HepG2 (cell line): ENCODE measurements at regions not wholly inside any gene's neighbourhood (a gene's known extent, or its start where the extent isn't known, plus 50 kb on each side); places are given as distances from the start of the nearest gene placed in this dataset.

Source experiments
- CTCF ChIP-seq: sonication (generic); formaldehyde crosslinking; IDR thresholded peaks from 2 replicates; pipeline ENCODE4 v1.5.0; 2020; ENCODE audit warnings: mild to moderate bottlenecking, missing genetic modification reagents, moderate library complexity
- FOXJ3 ChIP-seq: sonication (generic); formaldehyde crosslinking; IDR thresholded peaks from 2 replicates; pipeline ENCODE4 v1.4.0; 2020; ENCODE audit warnings: missing genetic modification reagents, mild to moderate bottlenecking, borderline replicate concordance
- GATAD2A ChIP-seq: IDR thresholded peaks from 2 replicates; pipeline ENCODE4 v1.6.1; 2016
- MTA3 ChIP-seq: sonication (generic); formaldehyde crosslinking; IDR thresholded peaks from 2 replicates; pipeline ENCODE4 v1.4.0; 2020; ENCODE audit warnings: missing genetic modification reagents
- NCOA2 ChIP-seq: sonication (generic); formaldehyde crosslinking; IDR thresholded peaks from 2 replicates; pipeline ENCODE4 v1.8.0; 2022; ENCODE audit warnings: inconsistent platforms
- NFIC ChIP-seq: IDR thresholded peaks from 2 replicates; pipeline ENCODE4 v1.6.1; 2012; ENCODE audit warnings: mild to moderate bottlenecking, low read length, inconsistent platforms
- SIN3A ChIP-seq: IDR thresholded peaks from 2 replicates; pipeline ENCODE4 v1.6.1; 2011; ENCODE audit warnings: low read depth, mild to moderate bottlenecking, control low read depth, low read length, borderline replicate concordance
- ZBTB44 ChIP-seq: sonication (generic); formaldehyde crosslinking; IDR thresholded peaks from 2 replicates; pipeline ENCODE4 v1.4.0; 2020; ENCODE audit warnings: missing genetic modification reagents
- ZNF251 ChIP-seq: sonication (generic); formaldehyde crosslinking; IDR thresholded peaks from 2 replicates; pipeline ENCODE4 v1.9.0; 2021; ENCODE audit warnings: mild to moderate bottlenecking, missing genetic modification reagents
- ZNF691 ChIP-seq: sonication (generic); formaldehyde crosslinking; IDR thresholded peaks from 2 replicates; pipeline ENCODE4 v1.4.0; 2020; ENCODE audit warnings: missing genetic modification reagents, low read depth, mild to moderate bottlenecking, borderline replicate concordance

GRCh38 chr12:29066011-29066588 lies 83.0 kb upstream of the FAR2 start:
- TF ChIP-seq SIN3A (no peak), ZNF251 (CRISPR knock-in tag) (no peak), FOXJ3 (CRISPR knock-in tag) (no peak), ZBTB44 (CRISPR knock-in tag) (no peak), NCOA2 (CRISPR knock-in tag) (no peak), MTA3 (CRISPR knock-in tag) (no peak), CTCF (CRISPR knock-in tag) (no peak), GATAD2A (CRISPR knock-in tag) (no peak), NFIC (no peak), ZNF691 (no peak)
